SK-N-SH (cell line): ENCODE measurements at regions not wholly inside any gene's neighbourhood (a gene's known extent, or its start where the extent isn't known, plus 50 kb on each side); places are given as distances from the start of the nearest gene placed in this dataset.

Source experiments
- EZH2phosphoT487 ChIP-seq: fragments of 200-600 bp; sonication (generic); IDR thresholded peaks from 2 replicates; pipeline ENCODE4 v1.6.1; 2017; ENCODE audit warnings: low read depth, mixed run types, mild to moderate bottlenecking, antibody characterized with exemption, moderate library complexity, borderline replicate concordance
- FOXJ3 ChIP-seq: sonication (generic); formaldehyde crosslinking; IDR thresholded peaks from 2 replicates; pipeline ENCODE4 v1.5.1; 2020; ENCODE audit warnings: mild to moderate bottlenecking, missing genetic modification reagents
- GABPA ChIP-seq: IDR thresholded peaks from 2 replicates; pipeline ENCODE4 v1.4.0; 2012; ENCODE audit warnings: low read depth, mild to moderate bottlenecking
- POLR2AphosphoS5 ChIP-seq: IDR thresholded peaks from 2 replicates; pipeline ENCODE4 v1.6.1; 2012; ENCODE audit warnings: low read depth, low read length
- RAD21 ChIP-seq: IDR thresholded peaks from 2 replicates; pipeline ENCODE4 v1.6.1; 2012; ENCODE audit warnings: mild to moderate bottlenecking, low read length
- TF ChIP-seq, protein P1 (sequence below): fragments of 200-600 bp; sonication (generic); IDR thresholded peaks from 2 replicates; pipeline ENCODE4 v1.6.1; 2017; ENCODE audit warnings: antibody characterized with exemption, mild to moderate bottlenecking, moderate library complexity
- TF ChIP-seq, protein P2 (sequence below): IDR thresholded peaks from 2 replicates; pipeline ENCODE4 v1.4.0; 2012; ENCODE audit warnings: low read depth
- TF ChIP-seq, protein P3 (sequence below): IDR thresholded peaks from 2 replicates; pipeline ENCODE4 v1.6.1; 2012; ENCODE audit warnings: mild to moderate bottlenecking, low read depth, low read length, moderate library complexity

GRCh38 chr2:38486213-38487026 is 109.3 kb upstream of the ATL2 start:
- TF ChIP-seq RAD21 (no peak), POLR2AphosphoS5 (no peak), FOXJ3 (CRISPR knock-in tag) (no peak), GABPA (no peak), EZH2phosphoT487 (no peak)
- TF ChIP-seq, protein P1, sequence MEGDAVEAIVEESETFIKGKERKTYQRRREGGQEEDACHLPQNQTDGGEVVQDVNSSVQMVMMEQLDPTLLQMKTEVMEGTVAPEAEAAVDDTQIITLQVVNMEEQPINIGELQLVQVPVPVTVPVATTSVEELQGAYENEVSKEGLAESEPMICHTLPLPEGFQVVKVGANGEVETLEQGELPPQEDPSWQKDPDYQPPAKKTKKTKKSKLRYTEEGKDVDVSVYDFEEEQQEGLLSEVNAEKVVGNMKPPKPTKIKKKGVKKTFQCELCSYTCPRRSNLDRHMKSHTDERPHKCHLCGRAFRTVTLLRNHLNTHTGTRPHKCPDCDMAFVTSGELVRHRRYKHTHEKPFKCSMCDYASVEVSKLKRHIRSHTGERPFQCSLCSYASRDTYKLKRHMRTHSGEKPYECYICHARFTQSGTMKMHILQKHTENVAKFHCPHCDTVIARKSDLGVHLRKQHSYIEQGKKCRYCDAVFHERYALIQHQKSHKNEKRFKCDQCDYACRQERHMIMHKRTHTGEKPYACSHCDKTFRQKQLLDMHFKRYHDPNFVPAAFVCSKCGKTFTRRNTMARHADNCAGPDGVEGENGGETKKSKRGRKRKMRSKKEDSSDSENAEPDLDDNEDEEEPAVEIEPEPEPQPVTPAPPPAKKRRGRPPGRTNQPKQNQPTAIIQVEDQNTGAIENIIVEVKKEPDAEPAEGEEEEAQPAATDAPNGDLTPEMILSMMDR = no peak
- TF ChIP-seq, protein P2, sequence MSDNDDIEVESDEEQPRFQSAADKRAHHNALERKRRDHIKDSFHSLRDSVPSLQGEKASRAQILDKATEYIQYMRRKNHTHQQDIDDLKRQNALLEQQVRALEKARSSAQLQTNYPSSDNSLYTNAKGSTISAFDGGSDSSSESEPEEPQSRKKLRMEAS = no peak
- TF ChIP-seq, protein P3, sequence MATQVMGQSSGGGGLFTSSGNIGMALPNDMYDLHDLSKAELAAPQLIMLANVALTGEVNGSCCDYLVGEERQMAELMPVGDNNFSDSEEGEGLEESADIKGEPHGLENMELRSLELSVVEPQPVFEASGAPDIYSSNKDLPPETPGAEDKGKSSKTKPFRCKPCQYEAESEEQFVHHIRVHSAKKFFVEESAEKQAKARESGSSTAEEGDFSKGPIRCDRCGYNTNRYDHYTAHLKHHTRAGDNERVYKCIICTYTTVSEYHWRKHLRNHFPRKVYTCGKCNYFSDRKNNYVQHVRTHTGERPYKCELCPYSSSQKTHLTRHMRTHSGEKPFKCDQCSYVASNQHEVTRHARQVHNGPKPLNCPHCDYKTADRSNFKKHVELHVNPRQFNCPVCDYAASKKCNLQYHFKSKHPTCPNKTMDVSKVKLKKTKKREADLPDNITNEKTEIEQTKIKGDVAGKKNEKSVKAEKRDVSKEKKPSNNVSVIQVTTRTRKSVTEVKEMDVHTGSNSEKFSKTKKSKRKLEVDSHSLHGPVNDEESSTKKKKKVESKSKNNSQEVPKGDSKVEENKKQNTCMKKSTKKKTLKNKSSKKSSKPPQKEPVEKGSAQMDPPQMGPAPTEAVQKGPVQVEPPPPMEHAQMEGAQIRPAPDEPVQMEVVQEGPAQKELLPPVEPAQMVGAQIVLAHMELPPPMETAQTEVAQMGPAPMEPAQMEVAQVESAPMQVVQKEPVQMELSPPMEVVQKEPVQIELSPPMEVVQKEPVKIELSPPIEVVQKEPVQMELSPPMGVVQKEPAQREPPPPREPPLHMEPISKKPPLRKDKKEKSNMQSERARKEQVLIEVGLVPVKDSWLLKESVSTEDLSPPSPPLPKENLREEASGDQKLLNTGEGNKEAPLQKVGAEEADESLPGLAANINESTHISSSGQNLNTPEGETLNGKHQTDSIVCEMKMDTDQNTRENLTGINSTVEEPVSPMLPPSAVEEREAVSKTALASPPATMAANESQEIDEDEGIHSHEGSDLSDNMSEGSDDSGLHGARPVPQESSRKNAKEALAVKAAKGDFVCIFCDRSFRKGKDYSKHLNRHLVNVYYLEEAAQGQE = no peak
